ENCODE measurements at regions not wholly inside any gene's neighbourhood (a gene's known extent, or its start where the extent isn't known, plus 50 kb on each side); places are given as distances from the start of the nearest gene placed in this dataset.
"Not testable (repeated sequence)": the region's sequence is repeated elsewhere in the genome, so short reads cannot be mapped to it uniquely, and the experiment has no call there.

DNA sequence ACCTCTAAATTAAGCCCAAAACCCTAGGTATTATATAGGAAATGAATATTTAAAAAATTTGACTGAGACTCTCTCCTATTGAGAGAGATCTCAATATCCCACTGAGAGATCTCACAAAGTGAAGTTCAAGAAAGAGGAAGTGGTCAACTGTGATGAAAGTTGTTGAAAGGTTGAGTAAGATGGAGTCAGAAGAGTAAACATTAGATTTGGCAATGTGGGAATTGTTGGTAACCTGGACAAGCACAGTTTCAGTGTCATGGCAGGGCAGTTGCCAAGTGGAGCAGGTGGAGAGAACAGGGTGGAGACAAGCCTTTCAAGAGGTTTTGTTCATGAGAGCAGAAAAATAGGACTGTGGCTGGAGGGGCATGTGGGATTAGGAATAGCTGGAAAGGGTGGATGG lies 747.9 kb downstream of the EPHA7 start:
- TF ChIP-seq, protein P1, sequence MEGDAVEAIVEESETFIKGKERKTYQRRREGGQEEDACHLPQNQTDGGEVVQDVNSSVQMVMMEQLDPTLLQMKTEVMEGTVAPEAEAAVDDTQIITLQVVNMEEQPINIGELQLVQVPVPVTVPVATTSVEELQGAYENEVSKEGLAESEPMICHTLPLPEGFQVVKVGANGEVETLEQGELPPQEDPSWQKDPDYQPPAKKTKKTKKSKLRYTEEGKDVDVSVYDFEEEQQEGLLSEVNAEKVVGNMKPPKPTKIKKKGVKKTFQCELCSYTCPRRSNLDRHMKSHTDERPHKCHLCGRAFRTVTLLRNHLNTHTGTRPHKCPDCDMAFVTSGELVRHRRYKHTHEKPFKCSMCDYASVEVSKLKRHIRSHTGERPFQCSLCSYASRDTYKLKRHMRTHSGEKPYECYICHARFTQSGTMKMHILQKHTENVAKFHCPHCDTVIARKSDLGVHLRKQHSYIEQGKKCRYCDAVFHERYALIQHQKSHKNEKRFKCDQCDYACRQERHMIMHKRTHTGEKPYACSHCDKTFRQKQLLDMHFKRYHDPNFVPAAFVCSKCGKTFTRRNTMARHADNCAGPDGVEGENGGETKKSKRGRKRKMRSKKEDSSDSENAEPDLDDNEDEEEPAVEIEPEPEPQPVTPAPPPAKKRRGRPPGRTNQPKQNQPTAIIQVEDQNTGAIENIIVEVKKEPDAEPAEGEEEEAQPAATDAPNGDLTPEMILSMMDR (IDR thresholded peaks at IDR 0.05), result not testable (repeated sequence)
- not testable (repeated sequence) for TF ChIP-seq POLR2A (IDR thresholded peaks at IDR 0.05)
